Smooth muscle cell (in vitro differentiated cells): ENCODE measurements at regions not wholly inside any gene's neighbourhood (a gene's known extent, or its start where the extent isn't known, plus 50 kb on each side); places are given as distances from the start of the nearest gene placed in this dataset.

Source experiments
- DNase-seq: peaks from one replicate; lab custom pipeline; 2025; ENCODE audit not compliant: unreplicated experiment; lab: John Stamatoyannopoulos, UW
- H2AFZ ChIP-seq: fragments of 200-600 bp; sonication (generic); 2 replicates; pipeline ENCODE4 v1.6.0; 2016; ENCODE audit warnings: antibody characterized with exemption, low read depth, mild to moderate bottlenecking
- H3F3A ChIP-seq: fragments of 200-600 bp; sonication (generic); 2 replicates; pipeline ENCODE4 v1.6.0; 2017; ENCODE audit warnings: antibody characterized with exemption, low read depth
- H3K27ac ChIP-seq: fragments of 200-600 bp; sonication (generic); 2 replicates; pipeline ENCODE4 v1.5.1; 2016; ENCODE audit warnings: low read depth, mild to moderate bottlenecking
- H3K27me3 ChIP-seq: fragments of 200-600 bp; sonication (generic); 2 replicates; pipeline ENCODE4 v1.6.1; 2016; ENCODE audit warnings: low read depth, mild to moderate bottlenecking
- H3K36me3 ChIP-seq: fragments of 200-600 bp; sonication (generic); 2 replicates; pipeline ENCODE4 v1.5.1; 2016; ENCODE audit warnings: low read depth
- H3K4me1 ChIP-seq: fragments of 200-600 bp; sonication (generic); 2 replicates; pipeline ENCODE4 v1.5.1; 2016; ENCODE audit warnings: low read depth
- H3K4me2 ChIP-seq: fragments of 200-600 bp; sonication (generic); 2 replicates; pipeline ENCODE4 v1.6.0; 2016; ENCODE audit warnings: mild to moderate bottlenecking
- H3K4me3 ChIP-seq: fragments of 200-600 bp; sonication (generic); 2 replicates; pipeline ENCODE4 v1.5.1; 2016; ENCODE audit warnings: mild to moderate bottlenecking
- H3K79me2 ChIP-seq: fragments of 200-600 bp; sonication (generic); 2 replicates; pipeline ENCODE4 v1.6.0; 2016; ENCODE audit warnings: low read depth, mild to moderate bottlenecking
- H3K9ac ChIP-seq: fragments of 200-600 bp; sonication (generic); 2 replicates; pipeline ENCODE4 v1.6.0; 2016; ENCODE audit warnings: low read depth
- H3K9me3 ChIP-seq: fragments of 200-600 bp; sonication (generic); replicated peaks from 2 replicates; pipeline ENCODE4 v1.5.1; 2016; ENCODE audit warnings: low read depth
- H4K20me1 ChIP-seq: fragments of 200-600 bp; sonication (generic); 2 replicates; pipeline ENCODE4 v1.6.0; 2016; ENCODE audit warnings: low read depth
- WGBS: methylation state at CpG from one replicate; pipeline ENCODE4 v1.1.7; 2016; ENCODE audit warnings: low lambda C conversion rate; 5-methylcytosine and 5-hydroxymethylcytosine counted together
- TF ChIP-seq, protein P1 (sequence below): fragments of 200-600 bp; sonication (generic); IDR thresholded peaks from 2 replicates; pipeline ENCODE4 v1.5.1; 2017; ENCODE audit warnings: borderline replicate concordance, mild to moderate bottlenecking, antibody characterized with exemption; ENCODE audit not compliant: insufficient read depth, poor library complexity, severe bottlenecking

DNA sequence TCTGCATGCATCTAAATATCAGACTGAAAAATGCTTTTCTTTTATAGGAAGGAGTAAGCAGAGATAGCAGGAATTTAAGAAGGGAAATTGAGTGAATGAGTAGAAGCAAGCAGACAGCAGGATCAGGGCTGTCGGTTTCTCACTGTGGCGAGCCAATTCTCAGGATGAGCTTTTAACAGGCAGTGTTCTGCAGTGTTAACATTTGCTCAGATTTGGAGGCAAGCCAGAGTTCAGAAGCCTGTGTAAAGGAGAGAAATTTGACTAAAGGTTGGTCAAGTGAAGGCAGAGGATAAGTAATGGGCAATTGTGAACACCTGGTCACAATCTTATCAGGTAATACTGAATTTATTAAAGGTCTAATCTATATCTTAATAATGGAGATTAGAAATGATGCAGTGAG, 133.3 kb upstream of the MAGEB16 start:
- DNase-seq = no peak
- H3K9me3 ChIP-seq = no peaks in the 10 kb centered on the region
- 28% methylated on average over 2 of the region's 2 CpGs for WGBS
- no peaks in the 10 kb centered on the region for H3F3A ChIP-seq
- no peak overlapping the region for H3K9ac ChIP-seq
- H3K79me2 ChIP-seq = no peaks in the 10 kb centered on the region
- TF ChIP-seq, protein P1, sequence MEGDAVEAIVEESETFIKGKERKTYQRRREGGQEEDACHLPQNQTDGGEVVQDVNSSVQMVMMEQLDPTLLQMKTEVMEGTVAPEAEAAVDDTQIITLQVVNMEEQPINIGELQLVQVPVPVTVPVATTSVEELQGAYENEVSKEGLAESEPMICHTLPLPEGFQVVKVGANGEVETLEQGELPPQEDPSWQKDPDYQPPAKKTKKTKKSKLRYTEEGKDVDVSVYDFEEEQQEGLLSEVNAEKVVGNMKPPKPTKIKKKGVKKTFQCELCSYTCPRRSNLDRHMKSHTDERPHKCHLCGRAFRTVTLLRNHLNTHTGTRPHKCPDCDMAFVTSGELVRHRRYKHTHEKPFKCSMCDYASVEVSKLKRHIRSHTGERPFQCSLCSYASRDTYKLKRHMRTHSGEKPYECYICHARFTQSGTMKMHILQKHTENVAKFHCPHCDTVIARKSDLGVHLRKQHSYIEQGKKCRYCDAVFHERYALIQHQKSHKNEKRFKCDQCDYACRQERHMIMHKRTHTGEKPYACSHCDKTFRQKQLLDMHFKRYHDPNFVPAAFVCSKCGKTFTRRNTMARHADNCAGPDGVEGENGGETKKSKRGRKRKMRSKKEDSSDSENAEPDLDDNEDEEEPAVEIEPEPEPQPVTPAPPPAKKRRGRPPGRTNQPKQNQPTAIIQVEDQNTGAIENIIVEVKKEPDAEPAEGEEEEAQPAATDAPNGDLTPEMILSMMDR = no peak
- no peak overlapping the region for H3K4me3 ChIP-seq
- H3K36me3 ChIP-seq = no peaks in the 10 kb centered on the region
- no peaks in the 10 kb centered on the region for H3K4me1 ChIP-seq
- no peak overlapping the region for H3K27ac ChIP-seq
- H2AFZ ChIP-seq = no peak overlapping the region
- no peak overlapping the region for H3K4me2 ChIP-seq
- H3K27me3 ChIP-seq = no peaks in the 10 kb centered on the region
- no peaks in the 10 kb centered on the region for H4K20me1 ChIP-seq

DNA sequence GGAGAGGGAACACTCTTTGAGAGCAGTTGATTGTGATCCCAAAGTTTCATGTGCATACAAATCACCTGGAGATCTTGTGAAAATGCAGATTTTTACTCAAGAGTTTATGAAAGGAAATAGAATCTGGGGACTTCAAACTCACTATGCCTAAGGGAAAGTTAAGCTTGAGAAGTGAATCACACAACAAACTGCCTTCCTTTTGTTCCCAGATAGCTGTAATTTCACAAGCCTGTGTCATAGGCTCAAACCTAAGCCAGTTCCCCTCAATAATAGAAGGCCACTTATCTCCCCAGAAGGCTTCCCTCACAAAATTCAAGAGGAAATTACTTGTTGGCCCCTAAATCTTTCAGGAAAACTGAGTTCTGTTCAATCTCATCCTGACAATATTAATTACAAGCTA, 132.8 kb upstream of the MAGEB16 start:
- Histone ChIP-seq H3K9ac (no peak overlapping the region), H4K20me1 (no peaks in the 10 kb centered on the region), H3K79me2 (no peaks in the 10 kb centered on the region), H3K36me3 (no peaks in the 10 kb centered on the region), H2AFZ (no peak overlapping the region), H3K27ac (no peak overlapping the region), H3K4me3 (no peak overlapping the region), H3K27me3 (no peaks in the 10 kb centered on the region), H3K9me3 (no peaks in the 10 kb centered on the region), H3K4me2 (no peak overlapping the region), H3F3A (no peaks in the 10 kb centered on the region), H3K4me1 (no peaks in the 10 kb centered on the region)
- TF ChIP-seq, protein P1 = no peak
- DNase-seq = no peak

DNA sequence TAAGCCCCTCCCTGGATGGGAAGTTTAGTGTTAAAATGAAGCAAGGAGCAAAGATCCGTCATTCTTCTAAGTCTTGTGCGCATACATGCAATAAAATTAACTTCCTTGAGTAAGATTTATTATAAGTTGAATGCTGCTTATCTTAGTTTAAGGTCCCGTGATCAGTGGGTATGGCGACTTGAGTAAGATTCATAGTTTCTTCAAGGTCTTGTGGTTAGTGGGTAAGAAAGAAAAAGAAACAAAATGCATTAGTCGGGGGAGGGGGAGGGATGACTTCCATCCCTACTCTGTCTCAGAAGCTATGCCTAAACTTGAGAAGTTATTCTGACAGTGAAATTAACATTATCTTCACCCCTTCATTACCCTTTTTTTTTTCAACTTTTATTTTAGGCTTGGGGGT, 127.3 kb upstream of the MAGEB16 start:
- Histone ChIP-seq H2AFZ (no peak overlapping the region), H3K27ac (no peak overlapping the region), H3K4me1 (no peaks in the 10 kb centered on the region), H3K79me2 (no peaks in the 10 kb centered on the region), H3K4me3 (no peak overlapping the region), H3K27me3 (no peaks in the 10 kb centered on the region), H3K4me2 (no peak overlapping the region), H4K20me1 (no peaks in the 10 kb centered on the region), H3K9ac (no peak overlapping the region), H3K36me3 (no peaks in the 10 kb centered on the region), H3K9me3 (no peaks in the 10 kb centered on the region), H3F3A (no peaks in the 10 kb centered on the region)
- DNase-seq = no peak
- TF ChIP-seq, protein P1 = no peak
- 74% methylated on average over 5 of the region's 5 CpGs for WGBS

DNA sequence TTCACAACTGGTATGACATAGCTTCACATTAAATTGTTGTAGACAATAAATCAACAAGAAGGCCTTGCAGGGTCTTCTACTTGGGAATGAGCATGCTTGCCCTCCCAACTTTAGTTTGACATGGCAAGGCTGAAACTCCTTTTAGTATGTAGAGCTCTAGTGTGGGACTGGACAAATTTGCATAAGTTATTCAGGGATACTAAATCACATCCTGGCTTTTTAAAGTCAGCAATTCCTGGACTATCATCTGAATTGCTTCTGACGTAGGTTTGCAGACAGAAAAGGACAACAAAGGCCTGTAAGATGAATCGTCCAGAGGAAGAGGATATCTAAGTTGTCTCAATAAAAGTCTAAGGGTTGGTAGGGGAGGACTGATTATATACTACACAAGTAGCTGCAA, 123.0 kb upstream of the MAGEB16 start:
- no peak overlapping the region for H3K9ac ChIP-seq
- H3K36me3 ChIP-seq = no peaks in the 10 kb centered on the region
- H3K27ac ChIP-seq = no peak overlapping the region
- H3K79me2 ChIP-seq = no peaks in the 10 kb centered on the region
- H3K4me1 ChIP-seq = no peaks in the 10 kb centered on the region
- DNase-seq = no peak
- H3K27me3 ChIP-seq = no peaks in the 10 kb centered on the region
- WGBS = 48% methylated on average over 2 of the region's 2 CpGs
- no peak overlapping the region for H2AFZ ChIP-seq
- TF ChIP-seq, protein P1 = no peak
- no peaks in the 10 kb centered on the region for H3K9me3 ChIP-seq
- H4K20me1 ChIP-seq = no peaks in the 10 kb centered on the region
- H3F3A ChIP-seq = no peaks in the 10 kb centered on the region
- H3K4me2 ChIP-seq = no peak overlapping the region
- H3K4me3 ChIP-seq = no peak overlapping the region
